ENCODE measurements at regions not wholly inside any gene's neighbourhood (a gene's known extent, or its start where the extent isn't known, plus 50 kb on each side); places are given as distances from the start of the nearest gene placed in this dataset.
"Not testable (repeated sequence)": the region's sequence is repeated elsewhere in the genome, so short reads cannot be mapped to it uniquely, and the experiment has no call there.

- TF ChIP-seq POLR2A, EP300 (IDR thresholded peaks at IDR 0.05): not testable (repeated sequence)
Measured at GRCh38 chr13:18322821-18323220, 858.8 kb downstream of the TUBA3C start.
